ENCODE measurements at regions not wholly inside any gene's neighbourhood (a gene's known extent, or its start where the extent isn't known, plus 50 kb on each side); places are given as distances from the start of the nearest gene placed in this dataset.

- TF ChIP-seq CTCF (IDR thresholded peaks at IDR 0.05; ENCODE audit: insufficient read depth, low read depth, low read length): no peak
- DNase-seq (ENCODE audit: low read depth): no peak
- no peak overlapping the region for H3K4me3 ChIP-seq (ENCODE audit: low read depth, low read length)
Measured at GRCh38 chr4:189769131-189769530, 171.5 kb upstream of the FRG1 start.

DNA sequence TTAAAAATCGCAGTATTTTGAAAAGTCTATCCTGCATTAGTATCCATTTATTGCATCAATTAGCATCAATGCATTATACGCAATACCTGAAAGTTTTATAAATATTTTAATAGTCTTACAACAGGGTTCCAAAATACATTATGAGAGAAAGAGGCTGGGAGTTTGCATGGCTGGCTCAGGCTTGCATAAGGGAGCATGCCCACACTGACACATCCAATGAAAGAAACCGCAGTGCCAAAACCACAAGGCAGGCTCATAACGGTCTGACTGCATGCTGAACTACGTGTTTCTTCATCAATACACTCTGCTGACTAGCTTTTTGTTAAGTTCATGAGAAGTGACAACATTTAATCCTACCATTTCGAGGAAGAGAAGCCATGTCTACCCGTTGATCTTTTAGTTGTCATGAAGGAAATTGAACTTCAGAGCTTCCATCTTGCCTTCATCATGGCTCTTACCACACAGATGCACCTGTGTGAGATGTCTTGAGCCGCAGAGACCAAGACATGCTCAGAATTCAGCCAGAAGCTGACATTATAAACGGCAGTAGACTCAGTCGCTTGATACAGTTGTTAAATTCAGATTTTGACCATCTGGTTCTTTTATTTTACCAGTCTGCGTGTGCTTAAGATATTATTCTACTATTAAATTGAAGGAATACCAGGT is 168.8 kb upstream of the FRG1 start:
- H3K4me3 ChIP-seq (ENCODE audit: low read depth, low read length): no peak overlapping the region
- no peak for TF ChIP-seq CTCF (IDR thresholded peaks at IDR 0.05; ENCODE audit: insufficient read depth, low read depth, low read length)
- no peak for DNase-seq (ENCODE audit: low read depth)

DNA sequence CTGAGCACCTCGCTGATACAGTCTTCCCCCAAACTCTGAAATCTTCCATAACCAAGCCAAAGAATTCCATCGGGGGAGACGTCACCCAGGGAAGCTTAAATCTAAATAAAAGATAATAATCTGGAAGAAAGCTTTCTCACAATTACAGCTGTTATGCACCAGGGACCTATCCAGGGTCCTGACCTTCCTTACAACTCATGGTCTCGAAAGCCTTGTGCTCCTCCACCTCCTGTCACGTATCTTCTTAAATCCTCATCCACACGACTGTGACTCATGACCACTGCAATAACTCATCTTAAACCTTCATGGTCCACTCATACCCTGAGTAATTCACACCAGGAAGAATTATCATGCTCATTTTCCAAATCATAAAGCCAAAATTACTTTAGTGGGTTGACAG is 166.8 kb upstream of the FRG1 start:
- no peak for DNase-seq (ENCODE audit: low read depth)
- TF ChIP-seq CTCF (IDR thresholded peaks at IDR 0.05; ENCODE audit: insufficient read depth, low read depth, low read length): no peak
- no peak overlapping the region for H3K4me3 ChIP-seq (ENCODE audit: low read depth, low read length)

DNA sequence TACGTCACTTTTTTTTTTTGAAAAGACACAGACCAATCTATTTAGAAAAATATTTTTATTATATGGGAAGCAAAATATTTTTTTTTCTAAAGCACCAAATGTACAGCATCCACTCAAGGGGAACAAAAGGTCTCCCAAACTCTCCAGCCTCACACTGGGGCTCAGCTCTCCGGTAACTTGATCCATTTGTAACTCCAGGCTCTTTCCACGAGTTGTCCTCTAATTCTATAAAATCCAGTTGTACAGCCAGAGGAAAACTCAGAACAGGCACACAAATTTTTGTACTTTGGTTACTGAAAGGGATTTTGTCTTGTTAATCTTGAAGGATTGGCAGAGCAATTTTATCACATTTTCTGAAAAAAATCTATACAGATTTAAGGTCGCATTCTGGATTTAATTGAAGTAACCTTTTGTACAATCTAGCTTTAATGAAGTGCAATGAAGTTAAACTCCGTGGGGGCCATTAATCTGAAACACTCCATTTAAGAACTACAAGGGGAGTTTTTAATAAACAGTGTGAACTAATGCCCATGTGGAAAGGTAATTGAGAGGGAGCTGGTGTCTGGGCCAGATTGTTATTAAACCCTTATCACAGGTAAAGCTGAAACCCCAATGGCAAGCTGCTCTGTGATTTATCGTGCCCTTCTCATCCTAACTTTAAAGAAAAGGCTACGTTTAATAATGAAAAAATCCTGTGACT is 161.2 kb upstream of the FRG1 start:
- DNase-seq (ENCODE audit: low read depth): no peak
- no peak for TF ChIP-seq CTCF (IDR thresholded peaks at IDR 0.05; ENCODE audit: insufficient read depth, low read depth, low read length)
- H3K4me3 ChIP-seq (ENCODE audit: low read depth, low read length): no peak overlapping the region

DNA sequence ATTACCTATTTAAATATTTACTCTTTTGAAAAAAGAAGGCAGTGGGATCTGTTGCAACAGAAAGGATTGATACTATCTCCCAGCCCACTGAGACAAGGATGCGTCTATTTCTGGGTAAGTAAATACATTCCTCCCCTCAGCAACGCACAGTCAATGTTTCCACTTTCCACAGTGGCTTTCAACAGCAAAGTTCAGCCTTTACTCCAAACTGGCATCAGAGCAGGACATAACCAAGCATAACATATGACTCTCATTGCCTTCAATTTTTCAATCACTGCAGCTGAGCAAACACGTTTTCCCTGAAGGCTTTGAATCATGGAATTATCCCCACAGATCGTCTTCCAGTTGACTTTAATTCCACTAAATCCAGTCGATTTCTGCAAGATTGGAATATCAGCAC is 160.3 kb upstream of the FRG1 start:
- H3K4me3 ChIP-seq (ENCODE audit: low read depth, low read length): no peak overlapping the region
- no peak for DNase-seq (ENCODE audit: low read depth)
- no peak for TF ChIP-seq CTCF (IDR thresholded peaks at IDR 0.05; ENCODE audit: insufficient read depth, low read depth, low read length)

DNA sequence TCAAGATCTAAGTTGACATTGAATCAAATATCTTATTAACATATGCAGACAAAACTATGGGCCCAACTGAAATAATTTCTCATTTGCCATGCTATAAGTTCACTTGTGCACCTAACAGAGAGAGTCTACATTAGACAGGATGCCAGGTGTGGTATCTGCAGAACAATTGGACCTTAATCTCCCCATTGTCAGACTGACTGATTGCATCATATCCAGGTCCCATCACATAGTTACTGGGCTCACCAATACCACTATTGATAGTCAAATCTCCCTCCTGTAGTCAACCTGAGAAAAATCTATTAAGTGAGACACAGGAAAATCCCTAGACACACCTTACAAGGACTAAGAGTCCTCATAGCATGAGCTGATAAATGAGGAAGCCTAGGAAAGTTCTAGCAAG is 156.0 kb upstream of the FRG1 start:
- TF ChIP-seq CTCF (IDR thresholded peaks at IDR 0.05; ENCODE audit: insufficient read depth, low read depth, low read length): no peak
- DNase-seq (ENCODE audit: low read depth): no peak
- H3K4me3 ChIP-seq (ENCODE audit: low read depth, low read length): no peak overlapping the region
